22Rv1 (cell line): ENCODE measurements at regions not wholly inside any gene's neighbourhood (a gene's known extent, or its start where the extent isn't known, plus 50 kb on each side); places are given as distances from the start of the nearest gene placed in this dataset.

Experiments used
- CTCF ChIP-seq: fragments of 450-650 bp; IDR thresholded peaks from 2 replicates; pipeline ENCODE4 v1.5.1; 2017; ENCODE audit warnings: mild to moderate bottlenecking
- ZFX ChIP-seq: fragments of 450-650 bp; IDR thresholded peaks from 2 replicates; pipeline ENCODE4 v1.6.1; 2017; ENCODE audit warnings: antibody characterized with exemption, borderline replicate concordance

DNA sequence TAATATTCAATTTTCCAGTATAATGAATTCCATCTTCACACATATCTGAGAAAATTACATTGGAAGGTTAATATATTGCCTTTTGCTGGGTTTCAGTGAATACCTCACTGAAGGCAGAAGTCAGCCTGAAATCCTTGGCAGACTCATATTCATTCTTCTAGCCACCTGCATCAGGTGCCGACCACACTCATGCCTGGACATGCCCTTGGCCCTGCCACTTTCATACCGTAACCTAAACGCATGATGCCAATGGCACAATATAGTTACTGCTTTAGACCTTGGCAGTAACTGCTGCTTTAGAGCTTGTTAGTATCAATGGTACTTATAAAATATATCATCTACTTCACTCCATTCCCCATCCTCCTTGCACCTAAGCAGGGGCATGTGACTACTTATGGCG is 817.6 kb upstream of the CDH8 start:
- TF ChIP-seq CTCF (no peak), ZFX (no peak)
